HL-60 (cell line): ENCODE measurements at regions not wholly inside any gene's neighbourhood (a gene's known extent, or its start where the extent isn't known, plus 50 kb on each side); places are given as distances from the start of the nearest gene placed in this dataset.

Experiments
- DNase-seq, 2 experiments: peaks; one replicate each; pipeline ENCODE4 v3.0.0-alpha.2; 2010 to 2020; ENCODE audit warnings: low read depth in 1 of 2, low spot score in 1 of 2
- H3K27ac ChIP-seq: fragments of 250-450 bp; sonication (Bioruptor Pico); replicated peaks from 2 replicates; pipeline ENCODE4 v1.5.1; 2020; ENCODE audit warnings: mild to moderate bottlenecking, moderate library complexity
- H3K27me3 ChIP-seq: fragments of 250-450 bp; sonication (Bioruptor Pico); 2 replicates; pipeline ENCODE4 v1.5.1; 2021; ENCODE audit warnings: mild to moderate bottlenecking, moderate library complexity; ENCODE audit not compliant: insufficient read depth, poor library complexity, severe bottlenecking
- H3K4me3 ChIP-seq: replicated peaks from 2 replicates; pipeline ENCODE4 v1.5.1; 2011; ENCODE audit warnings: mild to moderate bottlenecking, control low read depth, low read length; ENCODE audit not compliant: insufficient read depth
- CTCF ChIP-seq: IDR thresholded peaks from one replicate; pipeline ENCODE4 v1.5.1; 2011; ENCODE audit warnings: low read length, control low read depth, inconsistent platforms; ENCODE audit not compliant: insufficient read depth
- GABPA ChIP-seq: IDR thresholded peaks from 2 replicates; pipeline ENCODE4 v1.6.1; 2012; ENCODE audit warnings: low read depth
- POLR2AphosphoS5 ChIP-seq: IDR thresholded peaks from 2 replicates; pipeline ENCODE4 v1.6.1; 2012; ENCODE audit warnings: low read depth
- SPI1 ChIP-seq: IDR thresholded peaks from 2 replicates; pipeline ENCODE4 v1.6.1; 2012; ENCODE audit warnings: low read depth, mild to moderate bottlenecking, borderline replicate concordance
- TF ChIP-seq, protein P1 (sequence below): IDR thresholded peaks from 2 replicates; pipeline ENCODE4 v1.6.1; 2012; ENCODE audit warnings: low read depth; ENCODE audit not compliant: insufficient replicate concordance

DNA sequence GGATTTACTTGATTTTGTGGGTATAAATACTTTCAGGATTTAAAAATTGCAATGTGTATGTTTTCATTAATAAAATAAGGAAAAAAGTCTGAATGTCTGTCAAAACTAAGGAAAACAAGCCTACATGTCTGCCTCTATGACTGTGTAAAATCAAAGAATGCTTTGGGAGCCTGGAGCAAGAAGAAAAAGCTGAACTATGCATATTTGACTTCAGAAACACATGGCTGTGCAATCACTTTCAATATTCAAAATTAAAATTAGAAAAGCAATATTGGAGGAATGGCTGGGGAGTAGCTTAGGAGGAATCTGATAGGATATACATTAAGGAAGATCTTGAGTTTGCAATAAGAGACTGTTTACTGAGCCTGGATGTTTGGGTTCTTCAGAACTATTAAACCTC is 147.1 kb downstream of the ADAM29 start:
- H3K4me3 ChIP-seq: no peak overlapping the region
- H3K27me3 ChIP-seq: no peaks in the 10 kb centered on the region
- H3K27ac ChIP-seq: no peak overlapping the region
- no peak for DNase-seq
- no peak for TF ChIP-seq SPI1
- TF ChIP-seq, protein P1, sequence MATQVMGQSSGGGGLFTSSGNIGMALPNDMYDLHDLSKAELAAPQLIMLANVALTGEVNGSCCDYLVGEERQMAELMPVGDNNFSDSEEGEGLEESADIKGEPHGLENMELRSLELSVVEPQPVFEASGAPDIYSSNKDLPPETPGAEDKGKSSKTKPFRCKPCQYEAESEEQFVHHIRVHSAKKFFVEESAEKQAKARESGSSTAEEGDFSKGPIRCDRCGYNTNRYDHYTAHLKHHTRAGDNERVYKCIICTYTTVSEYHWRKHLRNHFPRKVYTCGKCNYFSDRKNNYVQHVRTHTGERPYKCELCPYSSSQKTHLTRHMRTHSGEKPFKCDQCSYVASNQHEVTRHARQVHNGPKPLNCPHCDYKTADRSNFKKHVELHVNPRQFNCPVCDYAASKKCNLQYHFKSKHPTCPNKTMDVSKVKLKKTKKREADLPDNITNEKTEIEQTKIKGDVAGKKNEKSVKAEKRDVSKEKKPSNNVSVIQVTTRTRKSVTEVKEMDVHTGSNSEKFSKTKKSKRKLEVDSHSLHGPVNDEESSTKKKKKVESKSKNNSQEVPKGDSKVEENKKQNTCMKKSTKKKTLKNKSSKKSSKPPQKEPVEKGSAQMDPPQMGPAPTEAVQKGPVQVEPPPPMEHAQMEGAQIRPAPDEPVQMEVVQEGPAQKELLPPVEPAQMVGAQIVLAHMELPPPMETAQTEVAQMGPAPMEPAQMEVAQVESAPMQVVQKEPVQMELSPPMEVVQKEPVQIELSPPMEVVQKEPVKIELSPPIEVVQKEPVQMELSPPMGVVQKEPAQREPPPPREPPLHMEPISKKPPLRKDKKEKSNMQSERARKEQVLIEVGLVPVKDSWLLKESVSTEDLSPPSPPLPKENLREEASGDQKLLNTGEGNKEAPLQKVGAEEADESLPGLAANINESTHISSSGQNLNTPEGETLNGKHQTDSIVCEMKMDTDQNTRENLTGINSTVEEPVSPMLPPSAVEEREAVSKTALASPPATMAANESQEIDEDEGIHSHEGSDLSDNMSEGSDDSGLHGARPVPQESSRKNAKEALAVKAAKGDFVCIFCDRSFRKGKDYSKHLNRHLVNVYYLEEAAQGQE: no peak
- no peak for TF ChIP-seq POLR2AphosphoS5

DNA sequence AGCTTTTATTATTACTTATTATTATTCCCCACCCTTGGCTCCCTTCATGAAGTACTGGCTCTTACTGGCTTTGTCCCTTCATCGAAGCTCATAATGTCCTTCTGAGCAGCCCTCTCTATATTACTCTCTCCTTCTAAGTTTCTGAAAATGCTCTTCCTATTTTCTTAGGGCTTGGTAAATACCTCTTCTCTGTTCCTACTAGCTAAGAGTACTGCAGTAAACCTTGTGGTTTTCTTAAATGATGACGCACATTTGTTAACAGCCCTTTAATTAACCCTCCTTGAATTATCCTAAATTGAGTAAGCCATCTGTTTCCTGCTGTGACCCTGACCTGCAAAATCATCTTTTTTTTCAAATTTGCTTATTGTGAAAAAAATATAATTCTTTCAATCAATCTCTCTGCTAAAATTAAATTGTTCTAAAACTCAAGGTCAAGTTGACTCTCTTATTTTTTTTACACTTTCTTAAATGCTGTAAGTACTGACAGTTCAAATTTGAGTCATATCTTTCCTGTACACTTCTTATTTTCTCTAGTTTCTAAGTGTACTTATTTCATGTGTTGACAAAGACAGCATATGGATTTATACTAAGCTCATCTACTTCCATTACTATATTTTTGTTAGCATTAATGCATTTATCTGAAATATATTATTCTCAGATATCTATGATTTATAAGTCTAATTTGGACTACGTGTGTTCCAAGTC is 148.9 kb downstream of the ADAM29 start:
- no peaks in the 10 kb centered on the region for H3K27me3 ChIP-seq
- H3K4me3 ChIP-seq: no peak overlapping the region
- DNase-seq: no peak
- TF ChIP-seq POLR2AphosphoS5 (no peak), SPI1 (no peak), GABPA (no peak), CTCF (no peak)
- TF ChIP-seq, protein P1: no peak
- no peak overlapping the region for H3K27ac ChIP-seq

DNA sequence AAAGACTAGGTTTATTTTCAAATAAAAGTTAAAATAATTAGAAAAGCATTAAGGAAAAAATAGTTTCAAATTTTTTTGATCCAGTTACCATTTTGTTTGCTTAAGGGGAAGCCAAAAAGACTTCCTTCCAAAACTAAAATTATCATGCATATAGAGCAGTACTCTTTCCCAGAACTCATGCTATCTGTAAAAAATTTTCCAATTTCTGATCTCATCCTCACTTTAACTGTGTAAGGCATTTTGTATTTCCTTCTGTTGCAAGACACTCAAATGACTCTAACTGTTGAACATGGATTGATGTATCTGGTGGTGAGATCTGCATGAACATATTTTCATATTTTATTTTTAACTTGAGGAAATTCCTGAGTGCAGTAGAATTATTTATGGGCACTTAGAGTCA is 150.1 kb downstream of the ADAM29 start:
- TF ChIP-seq GABPA (no peak), SPI1 (no peak), POLR2AphosphoS5 (no peak), CTCF (no peak)
- TF ChIP-seq, protein P1: no peak
- no peak overlapping the region for H3K4me3 ChIP-seq
- no peaks in the 10 kb centered on the region for H3K27me3 ChIP-seq
- H3K27ac ChIP-seq: no peak overlapping the region
- no peak for DNase-seq
